Naive thymus-derived CD8-positive, alpha-beta T cell (primary cell): ENCODE measurements at regions not wholly inside any gene's neighbourhood (a gene's known extent, or its start where the extent isn't known, plus 50 kb on each side); places are given as distances from the start of the nearest gene placed in this dataset.

Source experiments
- ATAC-seq, 2 donors: fragments of 150-1000 bp; cut with Tn5 transposase in 1 of 2; sonication (Bioruptor Pico), chemical (Tn5 transposase) in 1 of 2; 1 replicate in 1 of 2; 2 replicates in 1 of 2; pipeline ENCODE4 v1.10.0; 2021; ENCODE audit warnings: mild to moderate bottlenecking in 2 of 2, moderate library complexity in 2 of 2
- POLR2A ChIA-PET: fragments of 350-600 bp; sonication (Branson Sonifier 250); formaldehyde crosslinking; loops from one replicate; lab custom pipeline; 2021; ENCODE audit warnings: antibody characterized with exemption; lab: Charles Lee
- DNase-seq, 10 donors: peaks; one replicate each; pipeline versions ENCODE4 v3.0.0 to v3.0.0-alpha.2; 2020 to 2022
- H3K27ac Mint-ChIP-seq, 10 donors: one replicate each; pipeline ENCODE4 v1.8.0; 2020 to 2022; ENCODE audit warnings: mild to moderate bottlenecking in 10 of 10, mixed read lengths in 10 of 10, moderate library complexity in 4 of 10, inconsistent platforms in 1 of 10
- H3K27me3 Mint-ChIP-seq, 5 donors: one replicate each; pipeline ENCODE4 v1.8.0; 2021 to 2022; ENCODE audit warnings: mixed read lengths in 5 of 5
- H3K36me3 Mint-ChIP-seq, 3 donors: one replicate each; pipeline ENCODE4 v1.8.0; 2020 to 2022; ENCODE audit warnings: mixed read lengths in 3 of 3, mild to moderate bottlenecking in 2 of 3, inconsistent platforms in 1 of 3
- H3K4me1 Mint-ChIP-seq, 4 donors: one replicate each; pipeline ENCODE4 v1.8.0; 2021 to 2022; ENCODE audit warnings: mixed read lengths in 4 of 4
- H3K4me3 Mint-ChIP-seq, 10 donors: one replicate each; pipeline ENCODE4 v1.8.0; 2020 to 2022; ENCODE audit warnings: mild to moderate bottlenecking in 10 of 10, mixed read lengths in 10 of 10, moderate library complexity in 6 of 10, inconsistent platforms in 1 of 10
- H3K9me3 Mint-ChIP-seq, 9 donors: one replicate each; pipeline ENCODE4 v1.8.0; 2020 to 2022; ENCODE audit warnings: mixed read lengths in 9 of 9, mild to moderate bottlenecking in 3 of 9, inconsistent platforms in 1 of 9, moderate library complexity in 1 of 9

GRCh38 chr2:34475156-34475555, 876.1 kb upstream of the FAM98A start:
- ATAC-seq (no peak), DNase-seq (no peak)
- POLR2A ChIA-PET: no interaction called here
- H3K27me3 Mint-ChIP-seq: no peaks in the 10 kb centered on the region
- no peaks in the 10 kb centered on the region for H3K4me1 Mint-ChIP-seq
- H3K9me3 Mint-ChIP-seq: peaks cover 0 to 16% (median 0%) of the 10 kb centered on the region in 9 donors
- no peak overlapping the region for H3K27ac Mint-ChIP-seq
- no peaks in the 10 kb centered on the region for H3K36me3 Mint-ChIP-seq
- H3K4me3 Mint-ChIP-seq: no peak overlapping the region

- H3K4me3 Mint-ChIP-seq: no peak overlapping the region
- H3K9me3 Mint-ChIP-seq: peaks cover 0 to 16% (median 2%) of the 10 kb centered on the region in 9 donors
- no peaks in the 10 kb centered on the region for H3K36me3 Mint-ChIP-seq
- DNase-seq (no peak), ATAC-seq (no peak)
- H3K27ac Mint-ChIP-seq: no peak overlapping the region
- POLR2A ChIA-PET: no interaction called here
- H3K4me1 Mint-ChIP-seq: no peaks in the 10 kb centered on the region
- H3K27me3 Mint-ChIP-seq: no peaks in the 10 kb centered on the region
Measured at GRCh38 chr2:34474646-34475045, 875.5 kb upstream of the FAM98A start.

- Mint-ChIP-seq H3K27ac (no peak overlapping the region), H3K27me3 (no peaks in the 10 kb centered on the region), H3K4me1 (no peaks in the 10 kb centered on the region), H3K4me3 (no peak overlapping the region), H3K9me3 (peaks cover 0 to 31% (median 8%) of the 10 kb centered on the region in 9 donors), H3K36me3 (no peaks in the 10 kb centered on the region)
- DNase-seq (no peak), ATAC-seq (no peak)
- POLR2A ChIA-PET: no interaction called here
Measured at GRCh38 chr2:34447097-34447496, 848.0 kb upstream of the FAM98A start.

GRCh38 chr2:34423301-34423700, 824.2 kb upstream of the FAM98A start:
- H3K9me3 Mint-ChIP-seq: peaks cover 0 to 22% (median 3%) of the 10 kb centered on the region in 9 donors
- DNase-seq: no peak
- H3K4me3 Mint-ChIP-seq: no peak overlapping the region

GRCh38 chr2:34419856-34420255, 820.8 kb upstream of the FAM98A start:
- no peaks in the 10 kb centered on the region for H3K36me3 Mint-ChIP-seq
- POLR2A ChIA-PET: no interaction called here
- no peak for DNase-seq
- H3K4me1 Mint-ChIP-seq: no peaks in the 10 kb centered on the region
- H3K4me3 Mint-ChIP-seq: no peak overlapping the region
- peaks cover 0 to 21% (median 5%) of the 10 kb centered on the region in 9 donors for H3K9me3 Mint-ChIP-seq
- no peak overlapping the region for H3K27ac Mint-ChIP-seq
- H3K27me3 Mint-ChIP-seq: no peaks in the 10 kb centered on the region
- ATAC-seq: no peak

More at GRCh38 chr2:34423301-34423700, 824.2 kb upstream of the FAM98A start:
- no peaks in the 10 kb centered on the region for H3K27me3 Mint-ChIP-seq
- POLR2A ChIA-PET: no interaction called here
- no peaks in the 10 kb centered on the region for H3K36me3 Mint-ChIP-seq
- no peaks in the 10 kb centered on the region for H3K4me1 Mint-ChIP-seq
- no peak overlapping the region for H3K27ac Mint-ChIP-seq
- no peak for ATAC-seq

- Mint-ChIP-seq H3K36me3 (no peaks in the 10 kb centered on the region), H3K27ac (no peak overlapping the region), H3K4me3 (no peak overlapping the region), H3K27me3 (no peaks in the 10 kb centered on the region), H3K4me1 (no peaks in the 10 kb centered on the region), H3K9me3 (peaks cover 0 to 21% (median 0%) of the 10 kb centered on the region in 9 donors)
- POLR2A ChIA-PET: no interaction called here
- ATAC-seq: no peak
- no peak for DNase-seq
Measured at GRCh38 chr2:34416856-34417255, 817.8 kb upstream of the FAM98A start.

- no peak for ATAC-seq
- Mint-ChIP-seq H3K9me3 (peaks cover 0 to 22% (median 3%) of the 10 kb centered on the region in 9 donors), H3K27ac (no peak overlapping the region), H3K27me3 (no peaks in the 10 kb centered on the region), H3K36me3 (no peaks in the 10 kb centered on the region), H3K4me3 (no peak overlapping the region), H3K4me1 (no peaks in the 10 kb centered on the region)
- DNase-seq: no peak
- POLR2A ChIA-PET: no interaction called here
Measured at GRCh38 chr2:34414856-34415255, 815.8 kb upstream of the FAM98A start.

GRCh38 chr2:34408100-34408499, 809.0 kb upstream of the FAM98A start:
- ATAC-seq: no peak
- Mint-ChIP-seq H3K4me3 (no peak overlapping the region), H3K9me3 (peaks cover 0 to 12% (median 3%) of the 10 kb centered on the region in 9 donors), H3K4me1 (no peaks in the 10 kb centered on the region), H3K27me3 (no peaks in the 10 kb centered on the region), H3K27ac (no peak overlapping the region), H3K36me3 (no peaks in the 10 kb centered on the region)
- DNase-seq: no peak
- POLR2A ChIA-PET: no interaction called here

GRCh38 chr2:34403512-34403911, 804.4 kb upstream of the FAM98A start:
- DNase-seq: no peak
- POLR2A ChIA-PET: no interaction called here
- no peaks in the 10 kb centered on the region for H3K36me3 Mint-ChIP-seq
- no peaks in the 10 kb centered on the region for H3K4me1 Mint-ChIP-seq
- H3K27ac Mint-ChIP-seq: no peak overlapping the region
- no peak overlapping the region for H3K4me3 Mint-ChIP-seq
- H3K27me3 Mint-ChIP-seq: no peaks in the 10 kb centered on the region
- peaks cover 0 to 10% (median 0%) of the 10 kb centered on the region in 9 donors for H3K9me3 Mint-ChIP-seq
- no peak for ATAC-seq

GRCh38 chr2:34402376-34402775, 803.3 kb upstream of the FAM98A start:
- Mint-ChIP-seq H3K4me3 (no peak overlapping the region), H3K9me3 (peaks cover 0 to 10% (median 0%) of the 10 kb centered on the region in 9 donors), H3K36me3 (no peaks in the 10 kb centered on the region), H3K27me3 (no peaks in the 10 kb centered on the region), H3K27ac (no peak overlapping the region), H3K4me1 (no peaks in the 10 kb centered on the region)
- DNase-seq: no peak
- POLR2A ChIA-PET: no interaction called here
- ATAC-seq: no peak

- no peak overlapping the region for H3K27ac Mint-ChIP-seq
- no peaks in the 10 kb centered on the region for H3K36me3 Mint-ChIP-seq
- ATAC-seq (no peak), DNase-seq (no peak)
- POLR2A ChIA-PET: no interaction called here
- H3K27me3 Mint-ChIP-seq: no peaks in the 10 kb centered on the region
- peaks cover 0 to 12% (median under 1%) of the 10 kb centered on the region in 9 donors for H3K9me3 Mint-ChIP-seq
- no peaks in the 10 kb centered on the region for H3K4me1 Mint-ChIP-seq
- no peak overlapping the region for H3K4me3 Mint-ChIP-seq
Measured at GRCh38 chr2:34401186-34401585, 802.1 kb upstream of the FAM98A start.

GRCh38 chr2:34388446-34388845, 789.3 kb upstream of the FAM98A start:
- peaks cover 0 to 32% (median 6%) of the 10 kb centered on the region in 9 donors for H3K9me3 Mint-ChIP-seq
- ATAC-seq (no peak), DNase-seq (no peak)
- H3K27me3 Mint-ChIP-seq: peaks cover 0 to 1% (median 0%) of the 10 kb centered on the region in 5 donors
- H3K4me1 Mint-ChIP-seq: no peaks in the 10 kb centered on the region
- POLR2A ChIA-PET: no interaction called here
- no peaks in the 10 kb centered on the region for H3K36me3 Mint-ChIP-seq
- H3K27ac Mint-ChIP-seq: no peak overlapping the region
- no peak overlapping the region for H3K4me3 Mint-ChIP-seq

GRCh38 chr2:34387536-34387935, 788.4 kb upstream of the FAM98A start:
- no peaks in the 10 kb centered on the region for H3K4me1 Mint-ChIP-seq
- H3K27ac Mint-ChIP-seq: no peak overlapping the region
- no peak overlapping the region for H3K4me3 Mint-ChIP-seq
- peaks cover 0 to 32% (median 5%) of the 10 kb centered on the region in 9 donors for H3K9me3 Mint-ChIP-seq
- no peaks in the 10 kb centered on the region for H3K36me3 Mint-ChIP-seq
- ATAC-seq (no peak), DNase-seq (no peak)
- H3K27me3 Mint-ChIP-seq: peaks cover 0 to 1% (median 0%) of the 10 kb centered on the region in 5 donors
- POLR2A ChIA-PET: no interaction called here

GRCh38 chr2:34379586-34379985, 780.5 kb upstream of the FAM98A start:
- Mint-ChIP-seq H3K4me1 (no peaks in the 10 kb centered on the region), H3K4me3 (no peak overlapping the region), H3K36me3 (no peaks in the 10 kb centered on the region), H3K9me3 (peaks cover 0 to 11% (median 3%) of the 10 kb centered on the region in 9 donors), H3K27ac (no peak overlapping the region), H3K27me3 (no peaks in the 10 kb centered on the region)
- DNase-seq (no peak), ATAC-seq (no peak)
- POLR2A ChIA-PET: no interaction called here
